Colonic mucosa (tissue), 4 donors: ENCODE measurements at regions not wholly inside any gene's neighbourhood (a gene's known extent, or its start where the extent isn't known, plus 50 kb on each side); places are given as distances from the start of the nearest gene placed in this dataset.

Experiments used
- DNase-seq: peaks from one replicate; pipeline ENCODE4 v3.0.0-alpha.2; 2020
- H3K27ac ChIP-seq: fragments of 200-600 bp; one replicate; pipeline ENCODE4 v1.8.0; 2021
- H3K27me3 ChIP-seq: fragments of 200-600 bp; one replicate; pipeline ENCODE4 v1.8.0; 2021
- H3K36me3 ChIP-seq: fragments of 200-600 bp; one replicate; pipeline ENCODE4 v1.8.0; 2021
- H3K4me1 ChIP-seq: fragments of 200-600 bp; one replicate; pipeline ENCODE4 v1.8.0; 2021; ENCODE audit warnings: mild to moderate bottlenecking
- H3K4me3 ChIP-seq: fragments of 200-600 bp; one replicate; pipeline ENCODE4 v1.8.0; 2021
- H3K9ac ChIP-seq, 2 donors: one replicate each; pipeline ENCODE4 v1.7.0; 2013; ENCODE audit warnings: control low read depth in 2 of 2, low read depth in 2 of 2, low read length in 2 of 2
- H3K9me3 ChIP-seq: fragments of 200-600 bp; one replicate; pipeline ENCODE4 v1.8.0; 2021
- intact Hi-C: fragments of 100-400 bp; cut with DNase I; formaldehyde crosslinking; loops from one replicate; pipeline ENCODE4 v1.14.1; 2022
- TF ChIP-seq, protein P1 (sequence below): fragments of 200-600 bp; IDR thresholded peaks from one replicate; pipeline ENCODE4 v1.8.0; 2022; ENCODE audit warnings: antibody characterized with exemption, mild to moderate bottlenecking
- donor health status: healthy.
- donor health status: DM: no; HTN: no; CAD: no.
- donor health status: DM: no; HTN: no; CAD: no.

DNA sequence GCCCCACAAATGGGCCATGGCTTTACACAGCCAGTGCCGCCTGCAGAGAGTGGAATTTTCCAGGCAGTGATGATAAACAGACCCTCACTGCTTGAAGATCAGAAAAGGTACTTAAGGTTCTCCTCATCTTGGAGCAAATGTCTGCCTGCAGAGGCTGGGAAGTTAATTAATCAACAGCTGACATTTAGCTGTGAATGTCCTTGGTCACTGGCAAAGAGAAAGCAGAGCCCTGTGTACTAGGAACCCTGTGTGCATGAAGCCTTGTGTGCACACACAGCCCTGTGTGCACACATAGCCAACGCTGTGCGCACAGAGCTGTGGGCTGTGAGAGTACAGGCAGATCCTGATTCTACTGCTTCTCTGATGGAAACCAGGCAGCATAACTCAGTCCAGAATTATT, 291.6 kb upstream of the MKI67 start:
- no peaks in the 10 kb centered on the region for H3K27me3 ChIP-seq
- no peak overlapping the region for H3K9ac ChIP-seq
- no peak for DNase-seq
- no peak overlapping the region for H3K4me3 ChIP-seq
- no peak overlapping the region for H3K27ac ChIP-seq
- no peaks in the 10 kb centered on the region for H3K4me1 ChIP-seq
- no peaks in the 10 kb centered on the region for H3K9me3 ChIP-seq
- intact Hi-C loops: no loop called here
- no peaks in the 10 kb centered on the region for H3K36me3 ChIP-seq
- TF ChIP-seq, protein P1, sequence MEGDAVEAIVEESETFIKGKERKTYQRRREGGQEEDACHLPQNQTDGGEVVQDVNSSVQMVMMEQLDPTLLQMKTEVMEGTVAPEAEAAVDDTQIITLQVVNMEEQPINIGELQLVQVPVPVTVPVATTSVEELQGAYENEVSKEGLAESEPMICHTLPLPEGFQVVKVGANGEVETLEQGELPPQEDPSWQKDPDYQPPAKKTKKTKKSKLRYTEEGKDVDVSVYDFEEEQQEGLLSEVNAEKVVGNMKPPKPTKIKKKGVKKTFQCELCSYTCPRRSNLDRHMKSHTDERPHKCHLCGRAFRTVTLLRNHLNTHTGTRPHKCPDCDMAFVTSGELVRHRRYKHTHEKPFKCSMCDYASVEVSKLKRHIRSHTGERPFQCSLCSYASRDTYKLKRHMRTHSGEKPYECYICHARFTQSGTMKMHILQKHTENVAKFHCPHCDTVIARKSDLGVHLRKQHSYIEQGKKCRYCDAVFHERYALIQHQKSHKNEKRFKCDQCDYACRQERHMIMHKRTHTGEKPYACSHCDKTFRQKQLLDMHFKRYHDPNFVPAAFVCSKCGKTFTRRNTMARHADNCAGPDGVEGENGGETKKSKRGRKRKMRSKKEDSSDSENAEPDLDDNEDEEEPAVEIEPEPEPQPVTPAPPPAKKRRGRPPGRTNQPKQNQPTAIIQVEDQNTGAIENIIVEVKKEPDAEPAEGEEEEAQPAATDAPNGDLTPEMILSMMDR: no peak

DNA sequence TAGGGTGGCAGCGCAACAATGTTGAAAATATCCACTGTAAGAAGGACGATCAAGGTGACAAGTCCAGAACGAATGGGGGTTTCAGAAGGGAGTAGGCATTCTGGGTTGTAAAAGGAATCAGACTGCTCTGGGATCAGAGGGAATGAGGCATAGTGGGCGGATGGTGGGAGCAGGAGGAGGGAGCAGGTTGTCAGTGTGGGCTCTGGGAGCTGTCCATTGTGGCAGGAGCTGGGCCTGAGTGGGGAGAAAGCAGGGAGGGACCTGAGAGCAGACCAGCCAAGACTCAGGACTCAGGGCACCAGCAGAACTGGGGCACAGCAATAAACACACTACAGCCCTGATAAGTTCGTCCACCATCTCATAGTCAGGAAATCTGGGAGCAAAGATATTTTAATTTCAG, 292.6 kb upstream of the MKI67 start:
- no peak for DNase-seq
- intact Hi-C loops: no loop called here
- Histone ChIP-seq H3K4me1 (no peaks in the 10 kb centered on the region), H3K4me3 (no peak overlapping the region), H3K9me3 (no peaks in the 10 kb centered on the region), H3K27ac (no peak overlapping the region), H3K9ac (no peak overlapping the region), H3K36me3 (no peaks in the 10 kb centered on the region), H3K27me3 (no peaks in the 10 kb centered on the region)
- TF ChIP-seq, protein P1: no peak

DNA sequence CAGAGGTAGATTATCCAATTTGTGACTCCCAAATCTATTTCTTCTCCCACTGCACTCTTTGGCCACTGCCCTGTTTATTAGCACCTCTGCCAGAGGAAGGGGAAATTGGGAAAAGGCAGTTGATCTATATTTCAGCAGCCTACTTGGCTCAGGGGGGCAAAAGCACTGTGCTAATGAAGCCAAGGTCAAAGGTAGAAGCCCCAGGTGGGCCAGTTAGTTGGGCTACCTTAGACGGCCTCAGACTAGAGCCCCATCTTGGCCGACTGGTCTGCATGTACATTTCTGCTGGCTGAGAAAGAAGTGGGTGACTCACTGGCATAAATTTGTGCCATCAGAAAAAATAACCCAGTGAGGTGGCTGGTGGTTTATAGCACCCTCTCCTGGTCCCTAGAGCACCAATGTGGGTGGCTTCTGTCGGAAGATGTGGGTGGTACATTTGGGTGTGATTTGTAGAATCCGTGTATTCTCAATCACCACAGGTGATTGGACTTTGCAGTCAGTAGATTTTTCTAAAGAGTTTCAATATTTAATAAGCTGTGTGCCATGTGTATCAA, 293.3 kb upstream of the MKI67 start:
- Histone ChIP-seq H3K4me1 (no peaks in the 10 kb centered on the region), H3K36me3 (no peaks in the 10 kb centered on the region), H3K27ac (no peak overlapping the region), H3K4me3 (no peak overlapping the region), H3K27me3 (no peaks in the 10 kb centered on the region), H3K9me3 (no peaks in the 10 kb centered on the region), H3K9ac (no peak overlapping the region)
- intact Hi-C loops: no loop called here
- TF ChIP-seq, protein P1: no peak
- no peak for DNase-seq

DNA sequence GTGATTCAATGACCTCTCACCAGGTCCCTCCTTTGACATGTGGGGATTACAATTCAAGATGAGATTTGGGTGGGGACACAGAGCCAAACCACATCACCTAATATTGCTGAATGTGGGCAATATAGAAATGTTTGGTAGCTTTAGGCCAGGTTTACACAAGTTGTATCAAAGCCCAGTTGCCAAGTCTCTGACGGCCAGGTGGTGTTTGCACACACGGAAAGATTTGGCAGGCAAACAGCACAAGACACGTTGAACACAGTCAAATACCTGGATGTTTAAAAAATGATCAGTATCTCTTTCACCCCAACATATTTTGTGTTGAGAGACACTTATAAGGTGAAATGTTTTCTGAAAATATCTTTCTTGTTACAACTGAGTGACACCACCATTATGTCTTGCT, 294.4 kb upstream of the MKI67 start:
- no peaks in the 10 kb centered on the region for H3K9me3 ChIP-seq
- intact Hi-C loops: no loop called here
- H3K4me3 ChIP-seq: no peak overlapping the region
- DNase-seq: no peak
- H3K27ac ChIP-seq: no peak overlapping the region
- TF ChIP-seq, protein P1: no peak
- H3K4me1 ChIP-seq: no peaks in the 10 kb centered on the region
- no peak overlapping the region for H3K9ac ChIP-seq
- H3K27me3 ChIP-seq: no peaks in the 10 kb centered on the region
- no peaks in the 10 kb centered on the region for H3K36me3 ChIP-seq

DNA sequence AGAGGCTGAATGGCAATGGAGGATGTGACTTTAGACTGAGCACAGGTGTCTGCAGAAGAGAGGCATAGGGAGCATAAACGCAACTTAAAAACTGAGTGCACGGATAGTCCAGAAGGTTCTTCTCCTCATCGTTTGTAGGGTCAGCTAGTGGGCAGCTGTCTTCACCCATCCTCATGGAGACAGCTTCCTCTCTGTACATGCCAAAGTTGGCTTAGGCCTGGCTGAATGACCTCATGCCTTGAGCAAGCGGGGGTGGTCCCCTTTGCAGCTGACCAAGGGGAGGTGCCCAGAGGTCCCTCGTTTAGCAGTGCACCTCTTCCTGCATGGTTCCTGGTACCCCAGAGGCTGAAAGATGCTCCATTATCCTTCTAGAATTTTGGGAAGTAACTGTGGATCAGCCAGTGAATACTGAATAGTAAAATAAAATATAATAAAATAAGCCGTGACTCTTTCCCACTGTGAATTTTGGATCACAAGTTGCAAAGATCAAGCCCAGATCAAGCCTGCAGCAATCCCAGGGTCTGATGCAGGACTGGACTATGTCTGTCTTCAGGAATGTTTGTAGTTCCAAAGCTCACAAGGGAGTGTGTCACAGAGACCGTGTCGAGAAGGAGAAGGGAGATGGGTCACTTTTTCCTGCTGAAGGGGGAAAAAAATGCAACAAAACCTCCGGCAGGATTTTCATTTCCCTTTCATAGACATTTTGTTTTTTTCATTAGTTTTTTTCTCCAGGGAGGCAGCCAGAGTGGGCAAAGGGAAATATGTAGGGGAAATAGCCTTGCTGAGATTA, 295.3 kb upstream of the MKI67 start:
- Histone ChIP-seq H3K27ac (no peak overlapping the region), H3K4me1 (no peaks in the 10 kb centered on the region), H3K36me3 (no peaks in the 10 kb centered on the region), H3K4me3 (no peak overlapping the region), H3K27me3 (no peaks in the 10 kb centered on the region), H3K9me3 (no peaks in the 10 kb centered on the region), H3K9ac (no peak overlapping the region)
- DNase-seq: no peak
- TF ChIP-seq, protein P1: no peak
- intact Hi-C loops: no loop called here
